SK-N-SH (cell line): ENCODE measurements at regions not wholly inside any gene's neighbourhood (a gene's known extent, or its start where the extent isn't known, plus 50 kb on each side); places are given as distances from the start of the nearest gene placed in this dataset.

Experiments
- CTCF ChIA-PET: fragments of 300-600, 350-600 bp; formaldehyde crosslinking; extraction: SDS; loops from one replicate; lab custom pipeline; 2021; lab: Yijun Ruan, JAX
- POLR2A ChIA-PET: fragments of 350-600 bp; sonication (Branson Sonifier 250); formaldehyde crosslinking; extraction: SDS; loops from one replicate; lab custom pipeline; 2020; ENCODE audit warnings: antibody characterized with exemption, inconsistent platforms; lab: Yijun Ruan, JAX
- DNase-seq: peaks from one replicate; pipeline ENCODE4 v3.0.0; 2012
- H2AFZ ChIP-seq: fragments of 200-600 bp; sonication (generic); 2 replicates; pipeline ENCODE4 v1.8.1; 2016; ENCODE audit warnings: antibody characterized with exemption, mild to moderate bottlenecking, low read depth
- H3F3A ChIP-seq: fragments of 200-600 bp; sonication (generic); replicated peaks from 2 replicates; pipeline ENCODE3; 2016; ENCODE audit warnings: antibody characterized with exemption, mild to moderate bottlenecking; ENCODE audit not compliant: insufficient read depth
- H3K27ac ChIP-seq, 2 experiments: fragments of 200-500 bp in 1 of 2; fragments of 200-600 bp in 1 of 2; sonication (Bioruptor generic) in 1 of 2; sonication (generic), shearing (Covaris generic) in 1 of 2; 2 replicates each; pipeline versions ENCODE4 v1.5.1 to v1.6.1; 2014 to 2016; ENCODE audit warnings: low read depth in 2 of 2, inconsistent platforms in 1 of 2, low read length in 1 of 2, mild to moderate bottlenecking in 1 of 2, mixed read lengths in 1 of 2
- H3K27me3 ChIP-seq: fragments of 200-600 bp; sonication (generic), shearing (Covaris generic); 2 replicates; pipeline ENCODE4 v1.6.1; 2016; ENCODE audit warnings: mixed run types; ENCODE audit not compliant: insufficient read depth
- H3K36me3 ChIP-seq, 2 experiments: fragments of 200-500 bp in 1 of 2; fragments of 200-600 bp in 1 of 2; sonication (Bioruptor generic) in 1 of 2; sonication (generic) in 1 of 2; replicated peaks in 1 of 2; 2 replicates each; pipeline versions ENCODE3 to v1.5.1; 2014 to 2016; ENCODE audit warnings: low read length in 1 of 2, mild to moderate bottlenecking in 1 of 2; ENCODE audit not compliant: insufficient read depth in 2 of 2, control insufficient read depth in 1 of 2
- H3K4me1 ChIP-seq, 2 experiments: fragments of 200-500 bp in 1 of 2; fragments of 200-600 bp in 1 of 2; sonication (Bioruptor generic) in 1 of 2; sonication (generic), shearing (Covaris generic) in 1 of 2; 2 replicates each; pipeline versions ENCODE4 v1.5.1 to v1.6.1; 2014 to 2016; ENCODE audit warnings: low read depth in 1 of 2, low read length in 1 of 2, mixed run types in 1 of 2; ENCODE audit not compliant: insufficient read depth in 2 of 2, control insufficient read depth in 1 of 2
- H3K4me2 ChIP-seq: fragments of 200-600 bp; sonication (generic), shearing (Covaris generic); 2 replicates; pipeline ENCODE4 v1.6.1; 2017; ENCODE audit warnings: mixed run types
- H3K4me3 ChIP-seq, 2 experiments: fragments of 200-500 bp in 1 of 2; fragments of 200-600 bp in 1 of 2; sonication (Bioruptor generic) in 1 of 2; sonication (generic), shearing (Covaris generic) in 1 of 2; 2 replicates each; pipeline versions ENCODE4 v1.5.1 to v1.8.1; 2014 to 2016; ENCODE audit warnings: low read depth in 2 of 2, inconsistent platforms in 1 of 2, low read length in 1 of 2, mild to moderate bottlenecking in 1 of 2, mixed read lengths in 1 of 2, moderate library complexity in 1 of 2
- H3K79me2 ChIP-seq: fragments of 200-600 bp; sonication (generic); 2 replicates; pipeline ENCODE4 v1.8.1; 2017; ENCODE audit warnings: mild to moderate bottlenecking; ENCODE audit not compliant: insufficient read depth
- H3K9ac ChIP-seq: fragments of 200-600 bp; sonication (generic); 2 replicates; pipeline ENCODE4 v1.6.1; 2017; ENCODE audit warnings: mixed run types
- H3K9me2 ChIP-seq: fragments of 200-600 bp; sonication (generic); 2 replicates; pipeline ENCODE4 v1.6.1; 2017; ENCODE audit warnings: mixed run types
- H3K9me3 ChIP-seq: fragments of 200-600 bp; sonication (generic); 2 replicates; pipeline ENCODE4 v1.6.1; 2017; ENCODE audit warnings: mixed run types, mild to moderate bottlenecking, moderate library complexity
- H4K20me1 ChIP-seq: fragments of 200-600 bp; sonication (generic); 2 replicates; pipeline ENCODE4 v1.6.1; 2017; ENCODE audit warnings: mild to moderate bottlenecking, mixed run types; ENCODE audit not compliant: insufficient read depth
- CTCF ChIP-seq: fragments of 200-600 bp; sonication (generic); IDR thresholded peaks from 2 replicates; pipeline ENCODE4 v1.6.1; 2017; ENCODE audit warnings: antibody characterized with exemption, mild to moderate bottlenecking, moderate library complexity
- EP300 ChIP-seq, 2 experiments: IDR thresholded peaks; 2 replicates each; pipeline versions ENCODE4 v1.4.0 to v1.6.1; 2012; ENCODE audit warnings: borderline replicate concordance in 1 of 2, low read depth in 1 of 2, low read length in 1 of 2
- EZH2phosphoT487 ChIP-seq: fragments of 200-600 bp; sonication (generic); IDR thresholded peaks from 2 replicates; pipeline ENCODE4 v1.6.1; 2017; ENCODE audit warnings: low read depth, mixed run types, mild to moderate bottlenecking, antibody characterized with exemption, moderate library complexity, borderline replicate concordance
- FOXM1 ChIP-seq: IDR thresholded peaks from 2 replicates; pipeline ENCODE4 v1.4.0; 2012; ENCODE audit warnings: low read depth, mild to moderate bottlenecking
- JUND ChIP-seq: IDR thresholded peaks from 2 replicates; pipeline ENCODE4 v1.4.0; 2012
- MEF2A ChIP-seq: IDR thresholded peaks from 2 replicates; pipeline ENCODE4 v1.4.0; 2012; ENCODE audit warnings: low read depth, borderline replicate concordance
- NFIC ChIP-seq: IDR thresholded peaks from 2 replicates; pipeline ENCODE4 v1.4.0; 2012; ENCODE audit warnings: borderline replicate concordance
- RAD21 ChIP-seq: IDR thresholded peaks from 2 replicates; pipeline ENCODE4 v1.6.1; 2012; ENCODE audit warnings: mild to moderate bottlenecking, low read length
- RFX5 ChIP-seq: IDR thresholded peaks from 2 replicates; pipeline ENCODE4 v1.6.1; 2012; ENCODE audit warnings: mild to moderate bottlenecking, improper control_type of control experiment, low read length
- SIN3A ChIP-seq: IDR thresholded peaks from 2 replicates; pipeline ENCODE4 v1.6.1; 2012; ENCODE audit warnings: low read depth, mild to moderate bottlenecking, low read length, moderate library complexity, borderline replicate concordance
- TAF1 ChIP-seq: IDR thresholded peaks from 2 replicates; pipeline ENCODE4 v1.6.1; 2012; ENCODE audit warnings: low read depth, mild to moderate bottlenecking, low read length, moderate library complexity, borderline replicate concordance
- TCF12 ChIP-seq: IDR thresholded peaks from 2 replicates; pipeline ENCODE4 v1.4.0; 2012
- TEAD4 ChIP-seq: IDR thresholded peaks from 2 replicates; pipeline ENCODE4 v1.4.0; 2012; ENCODE audit warnings: mild to moderate bottlenecking, borderline replicate concordance; ENCODE audit not compliant: insufficient read depth
- USF2 ChIP-seq: fragments of 150-350 bp; IDR thresholded peaks from 2 replicates; pipeline ENCODE4 v1.6.1; 2017; ENCODE audit warnings: antibody characterized with exemption, low read length, low read depth, borderline replicate concordance
- YY1 ChIP-seq: IDR thresholded peaks from 2 replicates; pipeline ENCODE4 v1.4.0; 2012; ENCODE audit warnings: low read depth, mild to moderate bottlenecking
- WGBS: methylation state at CpG from one replicate; pipeline ENCODE4 v1.1.6; 2017; ENCODE audit warnings: low lambda C conversion rate; 5-methylcytosine and 5-hydroxymethylcytosine counted together
- TF ChIP-seq, protein P1 (sequence below): IDR thresholded peaks from 2 replicates; pipeline ENCODE4; 2012
- TF ChIP-seq, protein P2 (sequence below): IDR thresholded peaks from 2 replicates; pipeline ENCODE4 v1.4.0; 2012; ENCODE audit warnings: low read depth, borderline replicate concordance

DNA sequence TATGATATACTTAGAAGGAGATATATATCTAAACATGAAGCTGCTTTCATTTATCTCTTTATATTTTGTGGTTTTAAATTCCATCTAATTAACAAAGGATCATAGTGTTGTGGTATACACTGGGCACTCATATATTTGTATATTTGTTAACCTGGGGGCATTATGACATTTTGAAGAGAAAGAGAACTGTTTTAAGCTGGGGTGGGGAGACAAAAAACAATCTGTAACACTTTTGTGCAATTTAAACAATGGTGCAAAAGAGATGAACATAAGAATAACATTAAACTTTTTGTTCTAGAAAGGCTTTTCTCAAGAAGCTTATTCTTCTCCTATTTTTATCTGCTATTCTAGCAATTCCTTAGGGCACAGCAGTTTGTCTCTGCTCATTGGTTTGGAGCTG lies 842.0 kb upstream of the CDH2 start:
- Histone ChIP-seq H3K9ac (no peak overlapping the region), H3K4me2 (no peak overlapping the region), H3K27me3 (no peaks in the 10 kb centered on the region), H4K20me1 (no peaks in the 10 kb centered on the region), H3F3A (no peaks in the 10 kb centered on the region), H3K4me1 (no peaks in the 10 kb centered on the region), H3K4me3 (no peak overlapping the region), H2AFZ (no peak overlapping the region), H3K36me3 (no peaks in the 10 kb centered on the region), H3K79me2 (no peaks in the 10 kb centered on the region), H3K9me2 (no peaks in the 10 kb centered on the region), H3K9me3 (no peaks in the 10 kb centered on the region), H3K27ac (no peak overlapping the region)
- TF ChIP-seq TCF12 (no peak), CTCF (no peak), TAF1 (no peak), EP300 (IDR thresholded peaks at IDR 0.05; ENCODE audit: borderline replicate concordance in 1 of 2, low read depth in 1 of 2, low read length in 1 of 2) (no peak), RFX5 (no peak)
- TF ChIP-seq, protein P1, sequence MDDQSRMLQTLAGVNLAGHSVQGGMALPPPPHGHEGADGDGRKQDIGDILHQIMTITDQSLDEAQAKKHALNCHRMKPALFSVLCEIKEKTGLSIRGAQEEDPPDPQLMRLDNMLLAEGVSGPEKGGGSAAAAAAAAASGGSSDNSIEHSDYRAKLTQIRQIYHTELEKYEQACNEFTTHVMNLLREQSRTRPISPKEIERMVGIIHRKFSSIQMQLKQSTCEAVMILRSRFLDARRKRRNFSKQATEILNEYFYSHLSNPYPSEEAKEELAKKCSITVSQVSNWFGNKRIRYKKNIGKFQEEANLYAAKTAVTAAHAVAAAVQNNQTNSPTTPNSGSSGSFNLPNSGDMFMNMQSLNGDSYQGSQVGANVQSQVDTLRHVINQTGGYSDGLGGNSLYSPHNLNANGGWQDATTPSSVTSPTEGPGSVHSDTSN: no peak
- CTCF ChIA-PET: no interaction called here
- POLR2A ChIA-PET: no interaction called here
- no peak for DNase-seq

DNA sequence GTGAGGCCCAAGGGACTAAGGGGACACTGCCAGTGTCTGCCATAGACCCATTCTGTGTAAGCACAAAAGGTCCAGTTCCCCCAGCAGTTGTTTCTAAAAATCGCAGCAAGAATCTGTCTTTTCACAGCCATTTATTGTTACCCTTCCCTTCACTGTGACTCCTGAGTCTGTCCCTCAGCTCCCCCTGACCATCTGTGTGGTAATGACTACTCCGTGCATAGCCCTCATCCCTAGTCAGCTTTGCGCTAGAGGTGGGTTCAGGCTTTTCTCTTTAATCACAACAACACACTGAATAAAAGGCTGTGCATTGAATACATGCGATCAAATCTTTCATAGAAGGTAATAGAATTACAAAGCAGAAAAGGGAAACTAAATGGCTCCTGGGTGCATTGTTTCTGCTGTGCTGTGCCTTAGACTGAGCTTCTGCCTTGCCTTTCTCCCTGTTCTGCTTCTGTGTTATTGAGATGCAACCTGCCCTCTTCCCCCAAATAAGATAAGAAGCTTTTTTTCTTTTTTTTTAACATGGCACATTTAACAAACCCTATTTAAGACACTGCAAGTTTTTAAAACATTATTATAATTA lies 836.0 kb upstream of the CDH2 start:
- Histone ChIP-seq H3K4me3 (no peak overlapping the region), H3K36me3 (no peaks in the 10 kb centered on the region), H3K4me2 (no peak overlapping the region), H4K20me1 (no peaks in the 10 kb centered on the region), H3K4me1 (no peaks in the 10 kb centered on the region), H3K79me2 (no peaks in the 10 kb centered on the region), H3K27ac (no peak overlapping the region), H3K9me3 (no peaks in the 10 kb centered on the region), H3K9me2 (no peaks in the 10 kb centered on the region)
- no peak for DNase-seq
- TF ChIP-seq CTCF (no peak), NFIC (no peak), TEAD4 (no peak), USF2 (no peak), TCF12 (no peak), RAD21 (no peak), JUND (no peak), YY1 (no peak), FOXM1 (no peak), SIN3A (no peak), EP300 (IDR thresholded peaks at IDR 0.05; ENCODE audit: borderline replicate concordance in 1 of 2, low read depth in 1 of 2, low read length in 1 of 2) (no peak), MEF2A (no peak), EZH2phosphoT487 (no peak)
- TF ChIP-seq, protein P1: no peak
- TF ChIP-seq, protein P2, sequence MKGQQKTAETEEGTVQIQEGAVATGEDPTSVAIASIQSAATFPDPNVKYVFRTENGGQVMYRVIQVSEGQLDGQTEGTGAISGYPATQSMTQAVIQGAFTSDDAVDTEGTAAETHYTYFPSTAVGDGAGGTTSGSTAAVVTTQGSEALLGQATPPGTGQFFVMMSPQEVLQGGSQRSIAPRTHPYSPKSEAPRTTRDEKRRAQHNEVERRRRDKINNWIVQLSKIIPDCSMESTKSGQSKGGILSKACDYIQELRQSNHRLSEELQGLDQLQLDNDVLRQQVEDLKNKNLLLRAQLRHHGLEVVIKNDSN: no peak
- TF ChIP-seq, all 33 proteins: peak for 0
- WGBS: 96% methylated on average over 4 of the region's 4 CpGs
- H2AFZ ChIP-seq: no peak overlapping the region
- POLR2A ChIA-PET: no interaction called here
- no peaks in the 10 kb centered on the region for H3F3A ChIP-seq
- H3K9ac ChIP-seq: no peak overlapping the region
- H3K27me3 ChIP-seq: no peaks in the 10 kb centered on the region
- CTCF ChIA-PET: interaction anchor here (1.0 to 2.2 kb wide), 2 partner anchors 10 to 11 kb away, joined by 3 to 5 read pairs; no protein-coding TSS in a partner anchor
